Small intestine (tissue), 7 donors: ENCODE measurements at regions not wholly inside any gene's neighbourhood (a gene's known extent, or its start where the extent isn't known, plus 50 kb on each side); places are given as distances from the start of the nearest gene placed in this dataset.

Experiments
- DNase-seq, 2 donors: peaks; one replicate each; pipeline versions ENCODE4 v3.0.0 to v3.0.0-alpha.2; 2013
- FAIRE-seq: peaks from 2 replicates; lab custom pipeline; 2012; peaks lifted over from hg19 to GRCh38; lab: Jason Lieb, UNC
- H3K27ac ChIP-seq, 3 donors: one replicate each; pipeline ENCODE4 v1.5.1; 2013; ENCODE audit warnings: low read length in 2 of 3, mild to moderate bottlenecking in 2 of 3, control low read depth in 1 of 3, inconsistent platforms in 1 of 3, low read depth in 1 of 3, moderate library complexity in 1 of 3
- H3K27me3 ChIP-seq, 3 donors: one replicate each; pipeline ENCODE4 v1.6.1; 2013; ENCODE audit warnings: low read length in 3 of 3, inconsistent platforms in 1 of 3; ENCODE audit not compliant: control insufficient read depth in 3 of 3, insufficient read depth in 3 of 3
- H3K36me3 ChIP-seq, 3 donors: one replicate each; pipeline ENCODE4 v1.6.1; 2013; ENCODE audit warnings: low read length in 3 of 3, inconsistent platforms in 1 of 3, low read depth in 1 of 3, mild to moderate bottlenecking in 1 of 3, moderate library complexity in 1 of 3; ENCODE audit not compliant: control insufficient read depth in 3 of 3, insufficient read depth in 2 of 3
- H3K4me1 ChIP-seq, 3 donors: one replicate each; pipeline ENCODE4 v1.6.1; 2013; ENCODE audit warnings: low read length in 2 of 3, inconsistent platforms in 1 of 3, low read depth in 1 of 3, mild to moderate bottlenecking in 1 of 3, moderate library complexity in 1 of 3; ENCODE audit not compliant: control insufficient read depth in 3 of 3, insufficient read depth in 2 of 3
- H3K4me3 ChIP-seq, 3 donors: one replicate each; pipeline ENCODE4 v1.5.1; 2013; ENCODE audit warnings: low read length in 3 of 3, control low read depth in 1 of 3, inconsistent platforms in 1 of 3, low read depth in 1 of 3, mild to moderate bottlenecking in 1 of 3, moderate library complexity in 1 of 3
- H3K9me3 ChIP-seq, 2 donors: one replicate each; pipeline ENCODE4 v1.6.1; 2013; ENCODE audit warnings: low read depth in 1 of 2, low read length in 1 of 2; ENCODE audit not compliant: control insufficient read depth in 2 of 2, insufficient read depth in 1 of 2
- WGBS, 3 donors: extraction: QIAGEN DNeasy Blood & Tissue Kit; methylation state at CpG; one replicate each; pipeline ENCODE4 v1.1.7; 2013; 5-methylcytosine and 5-hydroxymethylcytosine counted together
- donor health status: healthy with polysubstance abuse.
- donor health status: control.
- donor health status: control.
- donor health status: Bipolar disorder and iron deficiency.
- donor health status: healthy.

DNA sequence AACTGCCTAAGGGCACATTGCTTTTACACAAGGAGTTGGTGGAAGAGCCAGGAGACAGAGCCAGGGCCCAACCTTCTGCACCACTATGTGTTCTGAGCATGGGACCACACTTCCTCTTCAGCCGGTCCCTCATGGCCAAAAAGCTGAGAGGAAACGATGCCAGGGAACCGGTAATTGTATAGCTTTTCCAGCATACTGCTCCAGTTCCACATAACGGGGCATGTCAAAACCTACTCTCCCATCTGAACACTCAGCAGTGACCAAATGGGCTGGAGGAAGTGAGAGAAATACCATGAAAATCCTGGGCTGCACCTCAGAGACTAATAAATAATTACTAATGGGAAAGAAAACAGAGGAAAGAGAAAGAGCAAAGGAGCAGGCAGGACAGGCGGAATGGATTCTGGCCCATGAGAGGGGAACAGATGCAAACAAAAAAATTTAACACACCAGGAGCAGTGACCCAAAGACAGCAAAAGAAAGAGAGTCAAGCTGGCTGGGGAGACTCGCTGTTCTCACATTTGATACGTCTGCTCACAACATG, 52.0 kb upstream of the BMP2 start:
- Histone ChIP-seq H3K36me3 (no peaks in the 10 kb centered on the region), H3K27ac (no peak overlapping the region), H3K9me3 (peaks cover 0 to 9% of the 10 kb centered on the region in 2 donors), H3K4me3 (no peak overlapping the region), H3K4me1 (peaks cover 2 to 45% (median 6%) of the 10 kb centered on the region in 3 donors), H3K27me3 (no peaks in the 10 kb centered on the region)
- DNase-seq (no peak), FAIRE-seq (no peak)
- 74 to 88% (median 74%) methylated on average over 7 of the region's 7 CpGs for WGBS, 3 donors

DNA sequence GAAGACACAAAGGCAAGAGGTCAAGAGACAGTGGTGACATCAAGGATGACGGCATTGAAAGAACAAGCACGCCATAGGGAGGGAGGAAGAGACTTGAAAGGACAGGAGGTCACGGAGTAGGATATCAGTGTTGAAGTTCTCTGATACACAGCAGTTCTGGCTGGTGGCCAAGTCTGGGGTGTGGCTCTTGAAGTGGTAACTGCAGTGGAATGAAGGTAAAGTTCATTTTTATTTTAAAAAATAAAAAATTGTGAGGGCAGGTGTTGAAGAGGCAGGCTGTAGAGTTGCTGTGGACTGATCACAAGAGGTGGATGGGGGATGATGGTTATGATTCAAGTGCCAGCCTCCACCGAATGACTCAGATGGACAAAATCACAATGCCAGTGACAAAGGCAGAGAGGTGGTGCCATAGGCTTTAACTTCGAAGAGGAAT, 53.2 kb upstream of the BMP2 start:
- Histone ChIP-seq H3K27ac (peak overlapping the region in 1 of 3 donors; percentile 58), H3K36me3 (no peaks in the 10 kb centered on the region), H3K27me3 (no peaks in the 10 kb centered on the region), H3K9me3 (peaks cover 0 to 6% of the 10 kb centered on the region in 2 donors), H3K4me1 (peaks cover 2 to 55% (median 6%) of the 10 kb centered on the region in 3 donors), H3K4me3 (no peak overlapping the region)
- DNase-seq (peak; percentile 95 to 96), FAIRE-seq (no peak)
- 22 to 63% (median 46%) methylated on average over 5 of the region's 5 CpGs for WGBS, 3 donors

DNA sequence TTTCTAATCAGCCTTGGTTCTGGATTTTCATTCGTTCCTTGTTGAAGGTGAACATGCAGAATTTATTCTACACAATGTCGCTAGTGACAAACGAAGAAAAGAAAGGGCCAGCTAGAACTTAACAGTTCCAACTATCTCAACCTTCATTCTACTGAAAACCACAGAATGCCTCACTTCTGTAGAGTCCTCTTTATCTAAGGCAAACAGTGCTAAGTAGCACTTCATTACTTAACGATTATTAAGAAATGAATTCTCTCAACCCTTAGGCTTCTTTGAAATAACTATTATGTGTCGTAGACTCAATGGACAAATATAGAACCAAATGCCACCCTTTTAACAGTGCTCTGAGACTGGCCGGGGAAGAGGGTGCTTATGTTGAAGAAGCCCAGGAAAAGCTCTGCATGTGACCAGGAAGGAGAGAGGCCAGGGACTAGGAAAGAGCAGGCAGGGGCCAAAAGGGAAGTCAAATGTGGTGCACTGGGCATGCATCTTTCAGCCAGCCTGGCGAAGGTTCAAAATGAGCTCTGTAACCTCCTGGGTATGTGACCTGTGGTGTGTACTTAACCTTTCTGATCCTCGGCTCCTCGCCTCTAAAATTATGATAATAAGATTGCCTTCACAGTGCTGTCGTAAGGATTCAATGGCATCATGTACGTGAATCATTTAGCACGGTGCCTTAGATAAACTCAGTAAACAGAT, 55.4 kb upstream of the BMP2 start:
- Histone ChIP-seq H3K4me3 (no peak overlapping the region), H3K27me3 (no peaks in the 10 kb centered on the region), H3K36me3 (no peaks in the 10 kb centered on the region), H3K9me3 (no peaks in the 10 kb centered on the region), H3K4me1 (peaks cover 5 to 77% (median 9%) of the 10 kb centered on the region in 3 donors), H3K27ac (peak overlapping the region; percentile 18 to 95 (median 45))
- WGBS, 3 donors = 36 to 74% (median 49%) methylated on average over 12 of the region's 12 CpGs
- no peak for FAIRE-seq
- DNase-seq = peak; percentile 60 to 91

DNA sequence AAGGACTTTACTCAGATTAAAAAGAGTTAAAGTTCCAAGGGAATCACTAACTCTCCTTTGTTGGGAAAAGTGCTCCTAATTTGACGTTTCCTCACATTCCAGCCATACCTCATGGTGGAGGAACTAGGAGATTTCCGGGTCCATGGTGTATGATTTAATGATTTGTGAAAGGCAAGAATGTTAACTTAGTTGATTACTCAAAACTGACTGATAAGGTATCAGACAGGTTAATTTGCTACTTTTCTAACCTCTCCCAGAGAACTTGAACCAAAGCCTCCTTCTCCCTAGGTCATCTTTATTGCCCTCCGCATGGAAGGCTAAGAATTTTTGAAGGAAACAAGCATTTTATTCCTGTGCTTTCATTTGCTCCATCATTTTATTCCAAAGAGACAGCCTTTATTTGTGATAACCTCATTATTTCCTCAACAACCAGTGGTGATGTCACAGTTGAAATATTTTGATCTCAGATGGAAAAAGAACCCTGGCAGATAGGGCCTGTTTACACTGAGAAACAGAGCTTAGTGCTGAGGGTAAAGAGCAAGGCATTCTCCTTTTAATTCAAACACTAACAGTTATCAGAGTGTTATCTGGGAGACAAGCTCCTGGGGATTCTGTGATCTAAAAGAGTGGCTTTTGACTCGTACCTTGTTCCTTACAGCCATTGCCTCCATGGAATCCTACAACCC, 57.4 kb upstream of the BMP2 start:
- 10 to 43% (median 22%) methylated on average over 4 of the region's 4 CpGs for WGBS, 3 donors
- no peaks in the 10 kb centered on the region for H3K36me3 ChIP-seq
- DNase-seq (peak; percentile 83 to 84), FAIRE-seq (no peak)
- peaks cover 3 to 91% (median 14%) of the 10 kb centered on the region in 3 donors for H3K4me1 ChIP-seq
- H3K4me3 ChIP-seq = no peak overlapping the region
- peak overlapping the region in 2 of 3 donors; percentile 85 to 95 for H3K27ac ChIP-seq
- H3K27me3 ChIP-seq = no peaks in the 10 kb centered on the region
- H3K9me3 ChIP-seq = no peaks in the 10 kb centered on the region

DNA sequence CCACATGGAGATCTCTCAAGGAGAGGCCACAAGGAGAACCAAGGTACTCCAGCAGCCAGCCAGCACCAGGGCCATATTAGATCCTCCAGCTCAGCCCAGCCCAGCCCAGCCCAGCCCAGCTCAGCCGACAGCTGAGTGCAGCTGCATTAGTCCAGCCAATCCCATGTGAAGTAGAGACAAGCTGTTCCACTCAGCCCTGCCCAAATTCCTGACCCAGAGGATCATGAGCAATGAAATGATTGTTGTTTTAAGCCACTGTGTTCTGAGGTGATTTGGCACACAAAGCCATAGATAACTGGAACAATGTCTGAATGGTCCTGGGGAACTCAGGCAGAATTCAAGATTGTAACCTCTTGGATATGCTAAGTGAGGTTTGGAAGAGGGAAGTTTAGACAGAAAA, 59.5 kb upstream of the BMP2 start:
- Histone ChIP-seq H3K4me3 (no peak overlapping the region), H3K27ac (peak overlapping the region; percentile 71 to 95 (median 85)), H3K4me1 (peaks cover 4 to 91% (median 11%) of the 10 kb centered on the region in 3 donors), H3K36me3 (no peaks in the 10 kb centered on the region), H3K27me3 (no peaks in the 10 kb centered on the region), H3K9me3 (no peaks in the 10 kb centered on the region)
- 0 to 26% (median 8%) methylated on average over 1 of the region's 1 CpG for WGBS, 3 donors
- FAIRE-seq (no peak), DNase-seq (peak; percentile 72 to 93)

DNA sequence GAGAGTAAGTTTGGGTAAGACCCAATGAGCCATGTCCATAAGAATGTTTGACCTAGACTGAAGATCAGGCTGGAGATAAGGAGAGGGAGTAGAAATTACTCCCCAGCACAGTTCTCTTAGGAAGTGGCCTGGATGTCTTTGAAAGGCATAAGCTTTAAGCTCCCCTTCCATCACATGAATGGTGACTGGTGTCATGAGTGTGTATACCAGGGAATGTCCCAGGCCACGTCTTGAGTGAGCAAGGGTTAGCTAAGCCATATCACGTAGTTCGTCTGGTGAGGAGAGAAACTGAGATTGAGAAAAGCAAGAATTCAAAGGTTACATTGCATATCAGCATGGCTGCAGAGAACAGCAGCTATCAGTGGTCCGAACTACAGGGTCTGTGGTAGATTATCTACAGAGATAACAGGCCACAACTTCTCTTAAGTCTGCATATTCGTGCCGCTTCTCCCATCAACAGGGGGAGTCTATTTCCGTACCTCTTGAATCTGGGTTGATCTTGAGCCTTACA, 60.1 kb upstream of the BMP2 start:
- H3K9me3 ChIP-seq = no peaks in the 10 kb centered on the region
- H3K4me3 ChIP-seq = no peak overlapping the region
- no peaks in the 10 kb centered on the region for H3K27me3 ChIP-seq
- peak overlapping the region; percentile 71 to 95 (median 85) for H3K27ac ChIP-seq
- FAIRE-seq (no peak), DNase-seq (peak; percentile 70 to 73)
- H3K36me3 ChIP-seq = no peaks in the 10 kb centered on the region
- peaks cover 6 to 91% (median 13%) of the 10 kb centered on the region in 3 donors for H3K4me1 ChIP-seq
- 39 to 48% (median 45%) methylated on average over 7 of the region's 7 CpGs for WGBS, 3 donors

DNA sequence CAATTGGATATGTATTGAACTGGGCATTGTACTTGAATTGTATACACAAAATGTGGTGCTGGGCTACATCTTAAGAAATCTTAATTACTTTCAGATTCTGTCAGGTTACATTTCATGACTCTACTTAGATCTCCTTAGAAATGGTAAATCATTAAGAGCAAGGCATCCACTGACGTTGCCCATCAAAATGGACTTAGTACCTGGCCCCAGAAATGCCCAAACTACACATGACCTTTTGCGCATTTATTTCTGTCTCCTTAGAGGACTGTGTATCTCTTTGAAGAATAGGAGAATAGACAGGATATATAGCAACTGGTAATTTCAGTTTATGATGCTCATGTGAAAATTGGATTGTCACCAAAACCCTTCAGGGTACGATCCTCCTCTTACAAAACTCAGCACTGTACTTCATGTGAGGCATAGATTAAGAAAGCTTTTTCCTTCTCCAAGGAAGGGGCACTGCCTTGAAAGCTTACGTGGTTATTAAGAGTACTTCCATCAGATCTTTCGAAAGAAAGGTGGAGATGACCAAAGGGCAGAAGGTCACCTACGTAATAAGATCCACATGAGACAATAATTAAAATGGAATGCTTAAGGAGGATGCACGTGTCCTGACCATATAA, 61.4 kb upstream of the BMP2 start:
- 50 to 77% (median 62%) methylated on average over 7 of the region's 7 CpGs for WGBS, 3 donors

More for the DNA sequence above, 61.4 kb upstream of the BMP2 start:
- Histone ChIP-seq H3K9me3 (no peaks in the 10 kb centered on the region), H3K4me1 (peaks cover 6 to 90% (median 11%) of the 10 kb centered on the region in 3 donors), H3K27ac (peak overlapping the region in 2 of 3 donors; percentile 81 to 95), H3K4me3 (no peak overlapping the region), H3K36me3 (no peaks in the 10 kb centered on the region), H3K27me3 (no peaks in the 10 kb centered on the region)
- DNase-seq (peak; percentile 68 to 83), FAIRE-seq (no peak)
